SK-N-SH (cell line): ENCODE measurements at regions not wholly inside any gene's neighbourhood (a gene's known extent, or its start where the extent isn't known, plus 50 kb on each side); places are given as distances from the start of the nearest gene placed in this dataset.

Source experiments
- CTCF ChIA-PET: fragments of 300-600, 350-600 bp; formaldehyde crosslinking; extraction: SDS; loops from one replicate; lab custom pipeline; 2021; lab: Yijun Ruan, JAX
- POLR2A ChIA-PET: fragments of 350-600 bp; sonication (Branson Sonifier 250); formaldehyde crosslinking; extraction: SDS; loops from one replicate; lab custom pipeline; 2020; ENCODE audit warnings: antibody characterized with exemption, inconsistent platforms; lab: Yijun Ruan, JAX
- DNase-seq: peaks from one replicate; pipeline ENCODE4 v3.0.0; 2012
- H2AFZ ChIP-seq: fragments of 200-600 bp; sonication (generic); 2 replicates; pipeline ENCODE4 v1.8.1; 2016; ENCODE audit warnings: antibody characterized with exemption, mild to moderate bottlenecking, low read depth
- H3F3A ChIP-seq: fragments of 200-600 bp; sonication (generic); replicated peaks from 2 replicates; pipeline ENCODE3; 2016; ENCODE audit warnings: antibody characterized with exemption, mild to moderate bottlenecking; ENCODE audit not compliant: insufficient read depth
- H3K27ac ChIP-seq, 2 experiments: fragments of 200-500 bp in 1 of 2; fragments of 200-600 bp in 1 of 2; sonication (Bioruptor generic) in 1 of 2; sonication (generic), shearing (Covaris generic) in 1 of 2; 2 replicates each; pipeline versions ENCODE4 v1.5.1 to v1.6.1; 2014 to 2016; ENCODE audit warnings: low read depth in 2 of 2, inconsistent platforms in 1 of 2, low read length in 1 of 2, mild to moderate bottlenecking in 1 of 2, mixed read lengths in 1 of 2
- H3K27me3 ChIP-seq: fragments of 200-600 bp; sonication (generic), shearing (Covaris generic); 2 replicates; pipeline ENCODE4 v1.6.1; 2016; ENCODE audit warnings: mixed run types; ENCODE audit not compliant: insufficient read depth
- H3K36me3 ChIP-seq, 2 experiments: fragments of 200-500 bp in 1 of 2; fragments of 200-600 bp in 1 of 2; sonication (Bioruptor generic) in 1 of 2; sonication (generic) in 1 of 2; replicated peaks in 1 of 2; 2 replicates each; pipeline versions ENCODE3 to v1.5.1; 2014 to 2016; ENCODE audit warnings: low read length in 1 of 2, mild to moderate bottlenecking in 1 of 2; ENCODE audit not compliant: insufficient read depth in 2 of 2, control insufficient read depth in 1 of 2
- H3K4me1 ChIP-seq, 2 experiments: fragments of 200-500 bp in 1 of 2; fragments of 200-600 bp in 1 of 2; sonication (Bioruptor generic) in 1 of 2; sonication (generic), shearing (Covaris generic) in 1 of 2; 2 replicates each; pipeline versions ENCODE4 v1.5.1 to v1.6.1; 2014 to 2016; ENCODE audit warnings: low read depth in 1 of 2, low read length in 1 of 2, mixed run types in 1 of 2; ENCODE audit not compliant: insufficient read depth in 2 of 2, control insufficient read depth in 1 of 2
- H3K4me2 ChIP-seq: fragments of 200-600 bp; sonication (generic), shearing (Covaris generic); 2 replicates; pipeline ENCODE4 v1.6.1; 2017; ENCODE audit warnings: mixed run types
- H3K4me3 ChIP-seq, 2 experiments: fragments of 200-500 bp in 1 of 2; fragments of 200-600 bp in 1 of 2; sonication (Bioruptor generic) in 1 of 2; sonication (generic), shearing (Covaris generic) in 1 of 2; 2 replicates each; pipeline versions ENCODE4 v1.5.1 to v1.8.1; 2014 to 2016; ENCODE audit warnings: low read depth in 2 of 2, inconsistent platforms in 1 of 2, low read length in 1 of 2, mild to moderate bottlenecking in 1 of 2, mixed read lengths in 1 of 2, moderate library complexity in 1 of 2
- H3K79me2 ChIP-seq: fragments of 200-600 bp; sonication (generic); 2 replicates; pipeline ENCODE4 v1.8.1; 2017; ENCODE audit warnings: mild to moderate bottlenecking; ENCODE audit not compliant: insufficient read depth
- H3K9ac ChIP-seq: fragments of 200-600 bp; sonication (generic); 2 replicates; pipeline ENCODE4 v1.6.1; 2017; ENCODE audit warnings: mixed run types
- H3K9me2 ChIP-seq: fragments of 200-600 bp; sonication (generic); 2 replicates; pipeline ENCODE4 v1.6.1; 2017; ENCODE audit warnings: mixed run types
- H3K9me3 ChIP-seq: fragments of 200-600 bp; sonication (generic); 2 replicates; pipeline ENCODE4 v1.6.1; 2017; ENCODE audit warnings: mixed run types, mild to moderate bottlenecking, moderate library complexity
- H4K20me1 ChIP-seq: fragments of 200-600 bp; sonication (generic); 2 replicates; pipeline ENCODE4 v1.6.1; 2017; ENCODE audit warnings: mild to moderate bottlenecking, mixed run types; ENCODE audit not compliant: insufficient read depth
- CHD2 ChIP-seq: fragments of 150-350 bp; IDR thresholded peaks from 2 replicates; pipeline ENCODE4 v1.6.1; 2018; ENCODE audit warnings: low read length; ENCODE audit not compliant: partially characterized antibody
- EZH2phosphoT487 ChIP-seq: fragments of 200-600 bp; sonication (generic); IDR thresholded peaks from 2 replicates; pipeline ENCODE4 v1.6.1; 2017; ENCODE audit warnings: low read depth, mixed run types, mild to moderate bottlenecking, antibody characterized with exemption, moderate library complexity, borderline replicate concordance
- FOSL2 ChIP-seq: IDR thresholded peaks from 2 replicates; pipeline ENCODE4 v1.4.0; 2012; ENCODE audit warnings: low read depth, mild to moderate bottlenecking, moderate library complexity, borderline replicate concordance
- FOXJ3 ChIP-seq: sonication (generic); formaldehyde crosslinking; IDR thresholded peaks from 2 replicates; pipeline ENCODE4 v1.5.1; 2020; ENCODE audit warnings: mild to moderate bottlenecking, missing genetic modification reagents
- NRF1 ChIP-seq: IDR thresholded peaks from 2 replicates; pipeline ENCODE4 v1.6.1; 2012; ENCODE audit warnings: low read depth, mild to moderate bottlenecking, low read length
- POLR2AphosphoS5 ChIP-seq: IDR thresholded peaks from 2 replicates; pipeline ENCODE4 v1.6.1; 2012; ENCODE audit warnings: low read depth, low read length
- RAD21 ChIP-seq: IDR thresholded peaks from 2 replicates; pipeline ENCODE4 v1.6.1; 2012; ENCODE audit warnings: mild to moderate bottlenecking, low read length
- RXRA ChIP-seq: IDR thresholded peaks from 2 replicates; pipeline ENCODE4 v1.4.0; 2012; ENCODE audit warnings: low read depth, mild to moderate bottlenecking, borderline replicate concordance
- SIN3A ChIP-seq: IDR thresholded peaks from 2 replicates; pipeline ENCODE4 v1.6.1; 2012; ENCODE audit warnings: low read depth, mild to moderate bottlenecking, low read length, moderate library complexity, borderline replicate concordance
- SMC3 ChIP-seq: IDR thresholded peaks from 2 replicates; pipeline ENCODE4 v1.6.1; 2012; ENCODE audit warnings: low read depth, low read length, improper control_type of control experiment
- TAF1 ChIP-seq: IDR thresholded peaks from 2 replicates; pipeline ENCODE4 v1.6.1; 2012; ENCODE audit warnings: low read depth, mild to moderate bottlenecking, low read length, moderate library complexity, borderline replicate concordance
- TCF12 ChIP-seq: IDR thresholded peaks from 2 replicates; pipeline ENCODE4 v1.4.0; 2012
- WGBS: methylation state at CpG from one replicate; pipeline ENCODE4 v1.1.6; 2017; ENCODE audit warnings: low lambda C conversion rate; 5-methylcytosine and 5-hydroxymethylcytosine counted together
- TF ChIP-seq, protein P1 (sequence below): fragments of 150-350 bp; IDR thresholded peaks from 2 replicates; pipeline ENCODE4 v1.6.1; 2017; ENCODE audit warnings: antibody characterized with exemption, low read length, low read depth, borderline replicate concordance
- TF ChIP-seq, protein P2 (sequence below): IDR thresholded peaks from 2 replicates; pipeline ENCODE4 v1.4.0; 2012; ENCODE audit warnings: low read depth, borderline replicate concordance
- TF ChIP-seq, protein P3 (sequence below): fragments of 200-600 bp; sonication (generic); IDR thresholded peaks from 2 replicates; pipeline ENCODE4 v1.6.1; 2017; ENCODE audit warnings: antibody characterized with exemption, mild to moderate bottlenecking, moderate library complexity
- TF ChIP-seq, protein P4 (sequence below): IDR thresholded peaks from 2 replicates; pipeline ENCODE4 v1.4.0; 2012; ENCODE audit warnings: low read depth, borderline replicate concordance
- TF ChIP-seq, protein P5 (sequence below): IDR thresholded peaks from 2 replicates; pipeline ENCODE4 v1.4.0; 2012; ENCODE audit warnings: low read depth

DNA sequence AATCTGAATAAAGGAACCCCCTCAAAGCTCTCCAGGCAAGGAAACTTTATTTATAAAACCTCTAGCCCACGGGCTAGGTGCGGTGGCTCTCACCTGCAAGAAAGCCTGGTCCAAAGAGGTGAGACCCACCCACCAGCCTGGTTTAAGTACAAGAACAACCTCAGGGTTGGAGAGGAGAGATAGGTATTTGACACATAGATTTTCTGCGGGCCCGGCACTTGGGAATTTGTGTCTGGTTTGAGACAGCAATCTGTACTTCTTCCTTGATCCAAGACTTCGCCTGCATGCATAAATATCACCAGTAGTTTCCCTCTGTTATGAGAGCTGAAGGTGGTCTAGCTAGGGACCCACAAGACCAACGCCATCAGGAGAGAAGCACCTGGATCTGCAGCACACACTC is 73.2 kb upstream of the CAPRIN1 start:
- Histone ChIP-seq H4K20me1 (no peaks in the 10 kb centered on the region), H3K36me3 (no peaks in the 10 kb centered on the region), H2AFZ (no peak overlapping the region), H3K27ac (no peak overlapping the region), H3K79me2 (no peaks in the 10 kb centered on the region), H3K9ac (no peak overlapping the region), H3F3A (no peaks in the 10 kb centered on the region), H3K4me2 (no peak overlapping the region), H3K9me3 (no peaks in the 10 kb centered on the region), H3K9me2 (no peaks in the 10 kb centered on the region), H3K4me1 (peaks cover 0 to 11% of the 10 kb centered on the region in 2 experiments; a peak in 1 of 4 replicates), H3K4me3 (no peak overlapping the region), H3K27me3 (peaks cover 8% of the 10 kb centered on the region; the same call in 1 of the 2 replicates)
- no peak for TF ChIP-seq NRF1
- TF ChIP-seq, protein P1, sequence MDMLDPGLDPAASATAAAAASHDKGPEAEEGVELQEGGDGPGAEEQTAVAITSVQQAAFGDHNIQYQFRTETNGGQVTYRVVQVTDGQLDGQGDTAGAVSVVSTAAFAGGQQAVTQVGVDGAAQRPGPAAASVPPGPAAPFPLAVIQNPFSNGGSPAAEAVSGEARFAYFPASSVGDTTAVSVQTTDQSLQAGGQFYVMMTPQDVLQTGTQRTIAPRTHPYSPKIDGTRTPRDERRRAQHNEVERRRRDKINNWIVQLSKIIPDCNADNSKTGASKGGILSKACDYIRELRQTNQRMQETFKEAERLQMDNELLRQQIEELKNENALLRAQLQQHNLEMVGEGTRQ, result no peak
- no peak for TF ChIP-seq TAF1
- TF ChIP-seq POLR2AphosphoS5, result no peak
- TF ChIP-seq EZH2phosphoT487, result no peak
- TF ChIP-seq, protein P2, sequence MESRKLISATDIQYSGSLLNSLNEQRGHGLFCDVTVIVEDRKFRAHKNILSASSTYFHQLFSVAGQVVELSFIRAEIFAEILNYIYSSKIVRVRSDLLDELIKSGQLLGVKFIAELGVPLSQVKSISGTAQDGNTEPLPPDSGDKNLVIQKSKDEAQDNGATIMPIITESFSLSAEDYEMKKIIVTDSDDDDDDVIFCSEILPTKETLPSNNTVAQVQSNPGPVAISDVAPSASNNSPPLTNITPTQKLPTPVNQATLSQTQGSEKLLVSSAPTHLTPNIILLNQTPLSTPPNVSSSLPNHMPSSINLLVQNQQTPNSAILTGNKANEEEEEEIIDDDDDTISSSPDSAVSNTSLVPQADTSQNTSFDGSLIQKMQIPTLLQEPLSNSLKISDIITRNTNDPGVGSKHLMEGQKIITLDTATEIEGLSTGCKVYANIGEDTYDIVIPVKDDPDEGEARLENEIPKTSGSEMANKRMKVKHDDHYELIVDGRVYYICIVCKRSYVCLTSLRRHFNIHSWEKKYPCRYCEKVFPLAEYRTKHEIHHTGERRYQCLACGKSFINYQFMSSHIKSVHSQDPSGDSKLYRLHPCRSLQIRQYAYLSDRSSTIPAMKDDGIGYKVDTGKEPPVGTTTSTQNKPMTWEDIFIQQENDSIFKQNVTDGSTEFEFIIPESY, result no peak
- TF ChIP-seq SMC3, result no peak
- no peak for TF ChIP-seq FOXJ3 (CRISPR knock-in tag)
- no peak for TF ChIP-seq FOSL2
- ChIA-PET POLR2A (no interaction called here), CTCF (interaction anchor here (0.8 to 3.4 kb wide), 8 partner anchors 8 to 171 kb away, joined by 3 to 18 read pairs (median 6); no protein-coding TSS in a partner anchor)
- 60% methylated on average over 5 of the region's 6 CpGs for whole genome bisulfite sequencing
- no peak for DNase-seq

DNA sequence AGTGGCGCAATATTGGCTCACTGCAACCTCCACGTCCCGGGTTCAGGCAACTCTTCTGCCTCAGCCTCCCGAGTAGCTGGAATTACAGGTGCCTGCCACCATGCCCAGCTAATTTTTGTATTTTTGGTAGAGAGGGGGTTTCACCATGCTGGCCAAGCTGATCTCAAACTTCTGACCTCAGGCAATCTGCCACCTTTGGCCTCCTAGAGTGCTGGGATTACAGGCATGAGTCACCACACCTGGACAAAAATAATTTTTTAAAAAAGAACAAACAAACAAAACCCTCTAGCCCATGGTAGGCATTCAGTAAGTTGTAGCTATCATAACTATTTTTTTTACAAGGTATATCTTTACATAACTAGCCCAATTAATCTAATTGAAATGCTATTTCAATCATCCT is 73.9 kb upstream of the CAPRIN1 start:
- ChIA-PET CTCF (interaction anchor here (0.8 to 3.4 kb wide), 7 partner anchors 10 to 170 kb away, joined by 3 to 18 read pairs (median 6); no protein-coding TSS in a partner anchor), POLR2A (no interaction called here)
- Histone ChIP-seq H4K20me1 (no peaks in the 10 kb centered on the region), H3F3A (no peaks in the 10 kb centered on the region), H3K36me3 (no peaks in the 10 kb centered on the region), H3K4me2 (no peak overlapping the region), H2AFZ (no peak overlapping the region), H3K79me2 (no peaks in the 10 kb centered on the region), H3K27ac (no peak overlapping the region), H3K4me3 (no peak overlapping the region), H3K27me3 (peaks cover 8% of the 10 kb centered on the region; the same call in 1 of the 2 replicates), H3K9me2 (no peaks in the 10 kb centered on the region), H3K4me1 (peaks cover 0 to 11% of the 10 kb centered on the region in 2 experiments; a peak in 1 of 4 replicates), H3K9me3 (no peaks in the 10 kb centered on the region), H3K9ac (no peak overlapping the region)
- WGBS, result 66% methylated on average over 4 of the region's 4 CpGs
- no peak for DNase-seq
- TF ChIP-seq RXRA, result no peak
- TF ChIP-seq, protein P2, result no peak
- no peak for TF ChIP-seq TCF12
- TF ChIP-seq CHD2, result no peak
- no peak for TF ChIP-seq NRF1
- TF ChIP-seq, protein P3, sequence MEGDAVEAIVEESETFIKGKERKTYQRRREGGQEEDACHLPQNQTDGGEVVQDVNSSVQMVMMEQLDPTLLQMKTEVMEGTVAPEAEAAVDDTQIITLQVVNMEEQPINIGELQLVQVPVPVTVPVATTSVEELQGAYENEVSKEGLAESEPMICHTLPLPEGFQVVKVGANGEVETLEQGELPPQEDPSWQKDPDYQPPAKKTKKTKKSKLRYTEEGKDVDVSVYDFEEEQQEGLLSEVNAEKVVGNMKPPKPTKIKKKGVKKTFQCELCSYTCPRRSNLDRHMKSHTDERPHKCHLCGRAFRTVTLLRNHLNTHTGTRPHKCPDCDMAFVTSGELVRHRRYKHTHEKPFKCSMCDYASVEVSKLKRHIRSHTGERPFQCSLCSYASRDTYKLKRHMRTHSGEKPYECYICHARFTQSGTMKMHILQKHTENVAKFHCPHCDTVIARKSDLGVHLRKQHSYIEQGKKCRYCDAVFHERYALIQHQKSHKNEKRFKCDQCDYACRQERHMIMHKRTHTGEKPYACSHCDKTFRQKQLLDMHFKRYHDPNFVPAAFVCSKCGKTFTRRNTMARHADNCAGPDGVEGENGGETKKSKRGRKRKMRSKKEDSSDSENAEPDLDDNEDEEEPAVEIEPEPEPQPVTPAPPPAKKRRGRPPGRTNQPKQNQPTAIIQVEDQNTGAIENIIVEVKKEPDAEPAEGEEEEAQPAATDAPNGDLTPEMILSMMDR, result no peak
- TF ChIP-seq, protein P4, sequence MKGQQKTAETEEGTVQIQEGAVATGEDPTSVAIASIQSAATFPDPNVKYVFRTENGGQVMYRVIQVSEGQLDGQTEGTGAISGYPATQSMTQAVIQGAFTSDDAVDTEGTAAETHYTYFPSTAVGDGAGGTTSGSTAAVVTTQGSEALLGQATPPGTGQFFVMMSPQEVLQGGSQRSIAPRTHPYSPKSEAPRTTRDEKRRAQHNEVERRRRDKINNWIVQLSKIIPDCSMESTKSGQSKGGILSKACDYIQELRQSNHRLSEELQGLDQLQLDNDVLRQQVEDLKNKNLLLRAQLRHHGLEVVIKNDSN, result no peak
- TF ChIP-seq, protein P5, sequence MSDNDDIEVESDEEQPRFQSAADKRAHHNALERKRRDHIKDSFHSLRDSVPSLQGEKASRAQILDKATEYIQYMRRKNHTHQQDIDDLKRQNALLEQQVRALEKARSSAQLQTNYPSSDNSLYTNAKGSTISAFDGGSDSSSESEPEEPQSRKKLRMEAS, result no peak
- TF ChIP-seq SIN3A, result no peak
- TF ChIP-seq FOXJ3 (CRISPR knock-in tag), result no peak
- no peak for TF ChIP-seq RAD21
